CD14-positive monocyte (primary cell): ENCODE measurements at regions not wholly inside any gene's neighbourhood (a gene's known extent, or its start where the extent isn't known, plus 50 kb on each side); places are given as distances from the start of the nearest gene placed in this dataset.

Experiments
- DNase-seq, 3 donors: peaks; one replicate each; pipeline ENCODE4 v3.0.0-alpha.2; 2011 to 2022
- H2AFZ ChIP-seq: 2 replicates; pipeline ENCODE4 v1.6.0; 2012; ENCODE audit warnings: mild to moderate bottlenecking, low read depth, low read length, inconsistent platforms; ENCODE audit not compliant: insufficient read depth, poor library complexity, severe bottlenecking
- H3K27ac ChIP-seq, 2 donors: 1 replicate in 1 of 2; 2 replicates in 1 of 2; pipeline ENCODE4 v1.5.1; 2012 to 2013; ENCODE audit warnings: low read length in 2 of 2, control low read depth in 1 of 2, inconsistent platforms in 1 of 2, low read depth in 1 of 2, mild to moderate bottlenecking in 1 of 2
- H3K27me3 ChIP-seq, 2 donors: one replicate each; pipeline versions ENCODE4 v1.6.0 to v1.6.1; 2011 to 2013; ENCODE audit warnings: low read length in 2 of 2; ENCODE audit not compliant: control insufficient read depth in 2 of 2, insufficient read depth in 2 of 2
- H3K36me3 ChIP-seq, 2 donors: replicated peaks in 1 of 2; 1 replicate in 1 of 2; 2 replicates in 1 of 2; pipeline versions ENCODE4 v1.5.1 to v1.6.1; 2012 to 2013; ENCODE audit warnings: low read length in 2 of 2, control low read depth in 1 of 2, inconsistent platforms in 1 of 2, mild to moderate bottlenecking in 1 of 2; ENCODE audit not compliant: insufficient read depth in 2 of 2, control insufficient read depth in 1 of 2
- H3K4me1 ChIP-seq, 2 donors: 1 replicate in 1 of 2; 2 replicates in 1 of 2; pipeline versions ENCODE4 v1.5.1 to v1.6.1; 2012 to 2013; ENCODE audit warnings: low read length in 2 of 2, control low read depth in 1 of 2, inconsistent platforms in 1 of 2, mild to moderate bottlenecking in 1 of 2, moderate library complexity in 1 of 2; ENCODE audit not compliant: insufficient read depth in 2 of 2, control insufficient read depth in 1 of 2
- H3K4me2 ChIP-seq: replicated peaks from 2 replicates; pipeline ENCODE3; 2012; ENCODE audit warnings: low read length, moderate library complexity, mild to moderate bottlenecking; ENCODE audit not compliant: poor library complexity, severe bottlenecking; ENCODE audit errors: extremely low read depth
- H3K4me3 ChIP-seq, 3 experiments: fragments of 200-600 bp in 1 of 3; sonication (generic) in 1 of 3; replicated peaks in 1 of 3; 1 replicate in 2 of 3; 2 replicates in 1 of 3; pipeline ENCODE4 v1.5.1; 2011 to 2013; ENCODE audit warnings: low read length in 3 of 3, mild to moderate bottlenecking in 3 of 3, control low read depth in 2 of 3, low read depth in 2 of 3, inconsistent platforms in 1 of 3, moderate library complexity in 1 of 3
- H3K79me2 ChIP-seq: 2 replicates; pipeline ENCODE4 v1.6.0; 2012; ENCODE audit warnings: mild to moderate bottlenecking, control low read depth, inconsistent platforms, low read length, moderate library complexity; ENCODE audit not compliant: insufficient read depth
- H3K9ac ChIP-seq: 2 replicates; pipeline ENCODE4 v1.6.0; 2017; ENCODE audit warnings: low read length, mild to moderate bottlenecking; ENCODE audit not compliant: insufficient read depth, poor library complexity, severe bottlenecking
- H3K9me3 ChIP-seq, 2 donors: replicated peaks in 1 of 2; 1 replicate in 1 of 2; 2 replicates in 1 of 2; pipeline versions ENCODE4 v1.5.1 to v1.6.1; 2012 to 2013; ENCODE audit warnings: low read length in 2 of 2, control low read depth in 1 of 2; ENCODE audit not compliant: control insufficient read depth in 1 of 2, insufficient read depth in 1 of 2
- H4K20me1 ChIP-seq: 2 replicates; pipeline ENCODE4 v1.6.0; 2012; ENCODE audit warnings: mild to moderate bottlenecking, low read length, control low read depth, moderate library complexity; ENCODE audit not compliant: insufficient read depth
- H3K27ac Mint-ChIP-seq, 7 donors: one replicate each; pipeline ENCODE4 v1.8.0; 2020; ENCODE audit warnings: mild to moderate bottlenecking in 7 of 7, mixed read lengths in 7 of 7, moderate library complexity in 6 of 7, inconsistent platforms in 2 of 7
- H3K27me3 Mint-ChIP-seq, 3 donors: one replicate each; pipeline ENCODE4 v1.8.0; 2021 to 2022; ENCODE audit warnings: low read depth in 3 of 3, mild to moderate bottlenecking in 3 of 3, mixed read lengths in 3 of 3, moderate library complexity in 3 of 3, inconsistent platforms in 1 of 3
- H3K36me3 Mint-ChIP-seq, 2 donors: one replicate each; pipeline ENCODE4 v1.8.0; 2020; ENCODE audit warnings: mixed read lengths in 2 of 2, inconsistent platforms in 1 of 2, mild to moderate bottlenecking in 1 of 2
- H3K4me1 Mint-ChIP-seq: one replicate; pipeline ENCODE4 v1.8.0; 2020; ENCODE audit warnings: mild to moderate bottlenecking, mixed read lengths
- H3K4me3 Mint-ChIP-seq, 2 donors: one replicate each; pipeline ENCODE4 v1.8.0; 2020; ENCODE audit warnings: mild to moderate bottlenecking in 2 of 2, mixed read lengths in 2 of 2, moderate library complexity in 1 of 2
- H3K9me3 Mint-ChIP-seq, 7 donors: one replicate each; pipeline ENCODE4 v1.8.0; 2020 to 2022; ENCODE audit warnings: mixed read lengths in 7 of 7, mild to moderate bottlenecking in 6 of 7, moderate library complexity in 6 of 7, inconsistent platforms in 2 of 7
- WGBS: methylation state at CpG from one replicate; pipeline ENCODE4 v1.1.5; 2013; ENCODE audit warnings: missing lambda C conversion rate; ENCODE audit not compliant: insufficient coverage; 5-methylcytosine and 5-hydroxymethylcytosine counted together
- intact Hi-C, 2 donors: fragments of 100-400 bp; cut with micrococcal nuclease; formaldehyde crosslinking; loops; one replicate each; pipeline versions ENCODE4 v1.15.0 to v1.15.1; 2023
- TF ChIP-seq, protein P1 (sequence below): fragments of 200-600 bp; IDR thresholded peaks from one replicate; pipeline ENCODE4 v1.8.0; 2022; ENCODE audit warnings: antibody characterized with exemption, mild to moderate bottlenecking

- Mint-ChIP-seq H3K36me3 (no peaks in the 10 kb centered on the region), H3K27ac (no peak overlapping the region), H3K9me3 (peaks cover 0 to 4% (median 0%) of the 10 kb centered on the region in 7 donors), H3K4me3 (no peak overlapping the region), H3K4me1 (no peaks in the 10 kb centered on the region), H3K27me3 (peaks cover 0 to 3% (median 1%) of the 10 kb centered on the region in 3 donors)
- intact Hi-C loops = no loop called here
- no peaks in the 10 kb centered on the region for H3K79me2 ChIP-seq
- no peak overlapping the region for H3K4me3 ChIP-seq
- no peaks in the 10 kb centered on the region for H3K9me3 ChIP-seq
- no peak overlapping the region for H3K4me2 ChIP-seq
- no peaks in the 10 kb centered on the region for H3K36me3 ChIP-seq
- no peak overlapping the region for H3K27ac ChIP-seq
- DNase-seq = no peak
- H3K4me1 ChIP-seq = no peaks in the 10 kb centered on the region
- H3K27me3 ChIP-seq = no peaks in the 10 kb centered on the region
- H3K9ac ChIP-seq = no peak overlapping the region
- TF ChIP-seq, protein P1, sequence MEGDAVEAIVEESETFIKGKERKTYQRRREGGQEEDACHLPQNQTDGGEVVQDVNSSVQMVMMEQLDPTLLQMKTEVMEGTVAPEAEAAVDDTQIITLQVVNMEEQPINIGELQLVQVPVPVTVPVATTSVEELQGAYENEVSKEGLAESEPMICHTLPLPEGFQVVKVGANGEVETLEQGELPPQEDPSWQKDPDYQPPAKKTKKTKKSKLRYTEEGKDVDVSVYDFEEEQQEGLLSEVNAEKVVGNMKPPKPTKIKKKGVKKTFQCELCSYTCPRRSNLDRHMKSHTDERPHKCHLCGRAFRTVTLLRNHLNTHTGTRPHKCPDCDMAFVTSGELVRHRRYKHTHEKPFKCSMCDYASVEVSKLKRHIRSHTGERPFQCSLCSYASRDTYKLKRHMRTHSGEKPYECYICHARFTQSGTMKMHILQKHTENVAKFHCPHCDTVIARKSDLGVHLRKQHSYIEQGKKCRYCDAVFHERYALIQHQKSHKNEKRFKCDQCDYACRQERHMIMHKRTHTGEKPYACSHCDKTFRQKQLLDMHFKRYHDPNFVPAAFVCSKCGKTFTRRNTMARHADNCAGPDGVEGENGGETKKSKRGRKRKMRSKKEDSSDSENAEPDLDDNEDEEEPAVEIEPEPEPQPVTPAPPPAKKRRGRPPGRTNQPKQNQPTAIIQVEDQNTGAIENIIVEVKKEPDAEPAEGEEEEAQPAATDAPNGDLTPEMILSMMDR = no peak
- H2AFZ ChIP-seq = no peak overlapping the region
- WGBS = 100% methylated on average over 1 of the region's 2 CpGs
- no peaks in the 10 kb centered on the region for H4K20me1 ChIP-seq
Measured at GRCh38 chr5:67518227-67518626, 321.6 kb upstream of the CD180 start.

GRCh38 chr5:67516948-67517565, 320.5 kb upstream of the CD180 start:
- intact Hi-C loops = no loop called here
- Histone ChIP-seq H3K27ac (no peak overlapping the region), H2AFZ (no peak overlapping the region), H3K79me2 (no peaks in the 10 kb centered on the region), H3K36me3 (no peaks in the 10 kb centered on the region), H3K4me2 (no peak overlapping the region), H4K20me1 (no peaks in the 10 kb centered on the region), H3K4me1 (no peaks in the 10 kb centered on the region), H3K9me3 (no peaks in the 10 kb centered on the region), H3K4me3 (no peak overlapping the region), H3K27me3 (no peaks in the 10 kb centered on the region), H3K9ac (no peak overlapping the region)
- 98% methylated on average over 5 of the region's 6 CpGs for WGBS
- no peak overlapping the region for H3K27ac Mint-ChIP-seq
- H3K9me3 Mint-ChIP-seq = peaks cover 0 to 4% (median 0%) of the 10 kb centered on the region in 7 donors
- DNase-seq = no peak
- TF ChIP-seq, protein P1 = no peak
- H3K36me3 Mint-ChIP-seq = no peaks in the 10 kb centered on the region
- H3K4me3 Mint-ChIP-seq = no peak overlapping the region
- H3K4me1 Mint-ChIP-seq = no peaks in the 10 kb centered on the region
- peaks cover 0 to 3% (median 1%) of the 10 kb centered on the region in 3 donors for H3K27me3 Mint-ChIP-seq
